ENCODE measurements at regions not wholly inside any gene's neighbourhood (a gene's known extent, or its start where the extent isn't known, plus 50 kb on each side); places are given as distances from the start of the nearest gene placed in this dataset.

GRCh38 chr2:71277536-71278103 is 50.7 kb upstream of the PAIP2B start:
- no peak overlapping the region for H3K9ac ChIP-seq (ENCODE audit: low read depth, low read length)
- H3K36me3 ChIP-seq (ENCODE audit: control insufficient read depth, insufficient read depth, low read length), result no peaks in the 10 kb centered on the region
- peaks cover 20% of the 10 kb centered on the region for H3K4me1 ChIP-seq (ENCODE audit: control insufficient read depth, insufficient read depth, low read length)
- no peaks in the 10 kb centered on the region for H3K9me3 ChIP-seq (ENCODE audit: control insufficient read depth, insufficient read depth, low read length)
- peaks cover 24% of the 10 kb centered on the region for H3K27me3 ChIP-seq (ENCODE audit: control insufficient read depth, insufficient read depth, low read length)
- H3K4me3 ChIP-seq (ENCODE audit: low read depth, low read length), result peak overlapping the region; percentile 51

DNA sequence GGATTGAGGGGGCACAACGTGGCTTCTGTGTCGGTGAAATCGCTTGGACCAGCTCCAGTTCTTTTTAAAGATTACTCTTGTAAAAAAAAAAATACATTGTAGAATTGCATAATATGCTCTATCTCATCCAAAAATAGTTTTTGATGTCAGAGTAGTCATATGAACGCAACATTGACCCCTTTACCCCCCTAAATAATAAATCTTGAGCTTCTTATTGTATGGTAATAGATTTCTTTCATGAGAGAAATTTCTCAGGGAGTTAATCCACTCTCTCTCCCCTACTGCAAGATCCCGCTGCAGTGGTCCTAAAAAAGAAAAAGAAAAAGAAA is 50.2 kb upstream of the PAIP2B start:
- no peaks in the 10 kb centered on the region for H3K9me3 ChIP-seq (ENCODE audit: control insufficient read depth, insufficient read depth, low read length)
- no peak overlapping the region for H3K9ac ChIP-seq (ENCODE audit: low read depth, low read length)
- H3K27me3 ChIP-seq (ENCODE audit: control insufficient read depth, insufficient read depth, low read length), result peaks cover 24% of the 10 kb centered on the region
- H3K36me3 ChIP-seq (ENCODE audit: control insufficient read depth, insufficient read depth, low read length), result no peaks in the 10 kb centered on the region
- H3K4me1 ChIP-seq (ENCODE audit: control insufficient read depth, insufficient read depth, low read length), result peaks cover 20% of the 10 kb centered on the region
- peak overlapping the region; percentile 51 for H3K4me3 ChIP-seq (ENCODE audit: low read depth, low read length)

DNA sequence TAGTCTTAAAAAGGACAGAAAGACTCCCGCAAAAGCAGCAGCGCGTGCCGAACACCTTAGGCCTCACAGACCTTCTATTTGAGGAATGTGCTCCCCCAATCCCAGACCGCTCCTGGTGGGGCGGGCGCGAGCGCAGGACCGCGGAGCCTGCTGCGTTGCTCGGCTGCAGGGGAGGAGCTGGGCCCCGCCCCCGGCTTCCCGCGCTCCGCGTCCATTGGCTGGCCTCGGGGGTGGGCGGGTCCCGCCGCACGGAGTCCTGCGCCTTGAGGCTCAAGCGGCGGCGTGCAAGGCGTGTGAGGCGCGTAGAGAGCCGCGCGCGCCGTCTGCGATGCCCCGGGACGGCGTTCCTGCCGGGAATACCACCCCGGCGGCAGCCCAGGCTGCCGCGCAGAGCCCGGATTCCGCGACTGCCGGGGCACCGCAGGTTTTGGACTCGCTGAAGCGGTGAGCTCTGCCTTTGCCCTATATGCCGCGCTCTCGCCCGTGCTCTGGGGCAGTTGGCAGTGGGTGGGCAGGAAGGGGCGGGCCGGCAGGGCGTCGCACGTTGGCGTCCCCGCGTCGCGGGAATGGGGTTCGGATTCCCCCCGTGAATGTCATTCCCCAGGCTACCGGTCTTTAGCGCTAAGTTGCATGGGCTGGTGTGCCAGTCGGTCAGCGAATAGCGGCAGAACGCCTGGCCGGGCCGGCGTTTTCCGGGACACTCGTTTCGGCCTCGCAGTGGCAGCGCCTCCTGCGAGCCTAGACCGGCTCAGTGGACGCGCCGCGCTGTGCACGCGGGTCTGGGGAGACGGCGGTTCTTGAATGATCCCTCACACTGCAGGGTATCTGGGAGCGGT is 49.6 kb upstream of the PAIP2B start:
- Histone ChIP-seq H3K9ac (ENCODE audit: low read depth, low read length) (no peak overlapping the region), H3K27me3 (ENCODE audit: control insufficient read depth, insufficient read depth, low read length) (peaks cover 24% of the 10 kb centered on the region), H3K9me3 (ENCODE audit: control insufficient read depth, insufficient read depth, low read length) (no peaks in the 10 kb centered on the region), H3K4me1 (ENCODE audit: control insufficient read depth, insufficient read depth, low read length) (peaks cover 20% of the 10 kb centered on the region), H3K36me3 (ENCODE audit: control insufficient read depth, insufficient read depth, low read length) (no peaks in the 10 kb centered on the region), H3K4me3 (ENCODE audit: low read depth, low read length) (peak overlapping the region; percentile 51)
